RWPE1 (cell line): ENCODE measurements at regions not wholly inside any gene's neighbourhood (a gene's known extent, or its start where the extent isn't known, plus 50 kb on each side); places are given as distances from the start of the nearest gene placed in this dataset.
A peak's percentile ranks its signal among the peaks of the same experiment; 100 is the strongest.

Experiments used
- CTCF ChIA-PET: fragments of 350-600 bp; sonication (Branson Sonifier 250); formaldehyde crosslinking; extraction: SDS; loops from one replicate; lab custom pipeline; 2021; lab: Yijun Ruan, JAX
- POLR2A ChIA-PET: fragments of 400-600 bp; formaldehyde crosslinking; extraction: SDS; loops from one replicate; lab custom pipeline; 2020; ENCODE audit warnings: antibody characterized with exemption; ENCODE audit not compliant: low non-redundant PET; lab: Yijun Ruan, JAX
- DNase-seq: peaks from one replicate; pipeline ENCODE4 v3.0.0; 2012; ENCODE audit warnings: low spot score
- H3K27ac ChIP-seq: fragments of 450-650 bp; 2 replicates; pipeline ENCODE4 v1.5.1; 2017
- TF ChIP-seq, protein P1 (sequence below): fragments of 450-650 bp; conservative IDR thresholded peaks from 2 replicates; pipeline ENCODE4 v1.5.1; 2017; ENCODE audit warnings: low read depth, mild to moderate bottlenecking

DNA sequence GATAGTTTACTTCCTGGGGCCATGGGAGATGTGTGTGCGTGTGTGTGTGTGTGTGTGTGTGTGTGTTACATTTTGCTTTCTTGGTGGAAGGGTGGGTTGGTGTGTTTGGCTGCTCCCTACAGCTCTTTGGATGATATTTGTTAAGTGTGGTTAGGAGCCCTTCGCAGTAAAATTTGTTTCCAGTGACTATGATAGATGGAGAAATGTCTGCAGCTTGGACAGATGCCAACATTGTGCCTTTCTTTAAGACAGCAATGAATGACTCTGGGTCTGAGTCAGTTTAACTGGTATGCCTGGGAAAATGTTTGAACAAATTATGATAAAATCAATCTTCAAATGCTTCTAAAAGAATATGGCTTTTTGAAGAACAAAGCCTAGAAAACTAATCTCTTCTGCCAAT lies 102.7 kb upstream of the TRPC6 start:
- ChIA-PET CTCF (no interaction called here), POLR2A (no interaction called here)
- TF ChIP-seq, protein P1, sequence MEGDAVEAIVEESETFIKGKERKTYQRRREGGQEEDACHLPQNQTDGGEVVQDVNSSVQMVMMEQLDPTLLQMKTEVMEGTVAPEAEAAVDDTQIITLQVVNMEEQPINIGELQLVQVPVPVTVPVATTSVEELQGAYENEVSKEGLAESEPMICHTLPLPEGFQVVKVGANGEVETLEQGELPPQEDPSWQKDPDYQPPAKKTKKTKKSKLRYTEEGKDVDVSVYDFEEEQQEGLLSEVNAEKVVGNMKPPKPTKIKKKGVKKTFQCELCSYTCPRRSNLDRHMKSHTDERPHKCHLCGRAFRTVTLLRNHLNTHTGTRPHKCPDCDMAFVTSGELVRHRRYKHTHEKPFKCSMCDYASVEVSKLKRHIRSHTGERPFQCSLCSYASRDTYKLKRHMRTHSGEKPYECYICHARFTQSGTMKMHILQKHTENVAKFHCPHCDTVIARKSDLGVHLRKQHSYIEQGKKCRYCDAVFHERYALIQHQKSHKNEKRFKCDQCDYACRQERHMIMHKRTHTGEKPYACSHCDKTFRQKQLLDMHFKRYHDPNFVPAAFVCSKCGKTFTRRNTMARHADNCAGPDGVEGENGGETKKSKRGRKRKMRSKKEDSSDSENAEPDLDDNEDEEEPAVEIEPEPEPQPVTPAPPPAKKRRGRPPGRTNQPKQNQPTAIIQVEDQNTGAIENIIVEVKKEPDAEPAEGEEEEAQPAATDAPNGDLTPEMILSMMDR = no peak
- peak; percentile 81 for DNase-seq
- no peak overlapping the region for H3K27ac ChIP-seq

DNA sequence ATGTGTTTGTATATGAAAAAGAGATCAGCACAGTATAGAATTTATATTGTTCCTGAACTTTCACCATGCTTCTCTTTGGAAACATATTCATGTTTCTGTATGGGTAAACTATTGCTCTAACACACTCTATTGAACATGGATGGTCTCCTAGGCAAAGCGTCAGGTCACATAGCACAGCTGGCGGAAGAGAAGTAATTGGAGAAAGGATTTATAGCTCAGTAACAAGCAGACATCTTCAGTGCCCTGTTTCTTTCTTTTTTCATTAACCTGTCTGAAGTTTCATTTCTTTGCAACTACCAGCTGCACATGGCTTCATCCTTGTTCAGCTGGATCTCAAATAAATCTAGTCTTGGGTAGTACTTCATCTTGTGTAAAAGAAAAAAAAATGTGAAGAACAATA lies 84.4 kb upstream of the TRPC6 start:
- TF ChIP-seq, protein P1 = no peak
- CTCF ChIA-PET = no interaction called here
- POLR2A ChIA-PET = no interaction called here
- H3K27ac ChIP-seq = no peak overlapping the region
- DNase-seq = no peak

DNA sequence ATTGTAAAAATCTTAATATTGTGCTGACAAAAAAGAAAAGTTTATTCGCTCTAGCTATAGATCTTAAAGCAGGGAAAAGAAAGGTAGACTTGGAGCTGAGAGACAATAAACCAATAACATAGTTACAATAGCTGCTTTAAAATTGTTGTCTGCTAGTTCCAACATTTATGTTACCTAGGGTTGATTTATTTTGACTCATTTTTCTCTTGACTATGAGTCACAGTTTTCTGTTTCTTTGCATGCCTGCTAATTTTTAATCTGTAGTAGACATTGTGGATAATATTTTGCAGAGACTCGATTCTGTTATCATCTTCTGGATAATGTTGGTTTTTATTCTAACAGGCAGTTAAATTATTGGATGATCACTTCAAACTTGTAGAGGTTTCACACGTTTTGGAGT lies 83.1 kb upstream of the TRPC6 start:
- DNase-seq = no peak
- H3K27ac ChIP-seq = no peak overlapping the region
- TF ChIP-seq, protein P1 = no peak
- ChIA-PET POLR2A (no interaction called here), CTCF (no interaction called here)

DNA sequence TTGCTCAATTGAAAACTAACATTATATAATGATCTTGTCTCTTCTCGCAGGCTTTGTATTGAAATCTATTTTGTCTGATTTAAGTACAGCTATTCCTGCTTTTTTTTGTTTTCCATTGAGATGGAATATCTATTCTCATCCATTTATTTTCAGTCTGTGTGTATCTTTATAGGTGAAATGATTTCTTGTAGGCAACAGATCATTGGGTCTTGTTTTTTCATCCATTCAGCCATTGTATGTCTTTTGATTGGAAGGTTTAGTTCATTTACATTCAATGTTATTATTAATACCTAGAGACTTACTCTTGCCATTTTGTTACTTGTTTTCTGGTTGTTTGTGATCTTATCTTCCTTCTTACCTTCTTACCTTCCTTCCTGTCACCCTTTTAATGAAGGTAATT lies 77.8 kb upstream of the TRPC6 start:
- ChIA-PET POLR2A (no interaction called here), CTCF (no interaction called here)
- H3K27ac ChIP-seq = no peak overlapping the region
- TF ChIP-seq, protein P1 = no peak
- no peak for DNase-seq
